ENCODE measurements at regions not wholly inside any gene's neighbourhood (a gene's known extent, or its start where the extent isn't known, plus 50 kb on each side); places are given as distances from the start of the nearest gene placed in this dataset.
"Not testable (repeated sequence)": the region's sequence is repeated elsewhere in the genome, so short reads cannot be mapped to it uniquely, and the experiment has no call there.

DNA sequence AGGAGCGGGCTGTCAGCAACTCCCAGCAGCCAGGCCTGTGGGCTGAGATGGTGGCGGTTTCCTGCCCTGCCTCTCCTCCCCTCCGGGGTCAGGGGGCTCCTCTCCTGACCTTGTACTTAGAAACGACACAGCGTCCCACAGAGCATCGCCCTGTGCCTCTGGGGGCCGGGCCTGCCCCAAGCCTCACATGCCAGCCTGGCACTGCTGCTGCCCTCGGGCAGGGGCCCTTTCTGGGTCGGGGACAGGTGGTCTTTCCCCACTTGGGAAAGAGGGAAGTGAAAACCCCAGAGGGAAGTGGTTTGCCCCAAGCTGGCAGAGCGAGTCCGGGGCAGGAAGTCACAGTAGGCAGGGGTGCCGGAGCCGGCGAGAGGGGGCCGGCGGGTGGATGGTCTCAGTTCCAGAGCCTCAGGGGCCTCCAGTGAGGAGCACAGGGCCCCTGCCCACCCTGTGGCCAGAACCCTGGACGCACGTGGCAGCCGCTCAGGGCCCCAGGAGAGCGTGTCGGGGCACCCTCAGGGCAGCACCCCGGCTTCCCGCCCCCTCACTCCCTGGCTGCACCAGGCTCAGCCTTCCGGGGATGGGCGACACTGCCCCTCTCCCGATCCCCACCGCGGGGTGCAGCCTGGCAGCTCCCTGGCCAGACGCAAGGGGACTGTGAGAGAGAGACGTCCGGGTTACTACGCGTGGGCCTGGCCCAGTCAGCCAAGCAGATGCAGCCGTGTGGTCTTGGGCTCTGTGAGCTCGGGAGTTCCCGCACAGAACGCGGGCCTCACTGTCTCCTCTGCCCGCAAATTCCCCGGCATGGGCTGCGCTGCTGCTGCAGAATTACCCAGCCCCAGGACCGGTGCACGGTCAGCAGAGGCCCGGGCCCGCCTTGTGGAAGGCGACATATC is 4382.9 kb upstream of the TPTE start:
- DNase-seq = not testable (repeated sequence)

- not testable (repeated sequence) for DNase-seq
These were observed 4382.1 kb upstream of the TPTE start for GRCh38 chr21:6139331-6139730.

- DNase-seq = not testable (repeated sequence)
These were observed 4381.5 kb upstream of the TPTE start for GRCh38 chr21:6139862-6140261.

DNA sequence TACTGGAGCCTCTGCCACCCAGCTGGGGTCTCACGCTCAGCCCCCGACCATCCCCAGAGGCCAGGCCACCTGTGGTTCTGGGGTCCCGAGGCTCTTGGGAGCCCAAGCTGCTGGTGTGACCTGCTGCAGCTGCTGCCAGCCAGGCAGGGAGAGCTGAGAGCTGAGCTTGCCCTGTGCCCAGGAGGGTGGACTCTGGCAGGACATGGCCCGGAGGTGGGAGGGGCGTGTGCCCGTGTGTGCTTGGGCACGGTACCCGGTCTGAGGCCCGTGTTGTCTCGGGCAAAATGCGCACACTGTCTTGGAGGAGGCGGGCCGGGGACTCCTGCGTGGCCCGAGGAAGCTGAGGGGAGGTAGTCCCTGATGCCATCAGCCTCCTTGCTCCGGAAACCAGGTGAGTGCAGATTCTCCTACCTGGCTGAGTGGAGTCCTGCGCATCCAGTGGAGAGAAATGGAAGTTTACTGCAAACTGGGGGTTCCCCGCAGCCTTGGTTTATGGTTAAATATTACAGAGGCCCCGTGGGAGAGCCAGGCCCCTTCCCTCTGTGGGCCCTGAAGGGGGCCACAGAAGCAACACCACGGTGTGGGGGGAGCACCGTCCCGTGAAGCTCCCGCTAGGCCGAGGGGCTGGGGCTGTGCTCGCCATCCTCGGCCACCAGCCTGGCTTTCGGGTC is 4380.8 kb upstream of the TPTE start:
- DNase-seq = not testable (repeated sequence)

- not testable (repeated sequence) for DNase-seq
These were observed 4380.3 kb upstream of the TPTE start for GRCh38 chr21:6141138-6141474.

GRCh38 chr21:6153154-6153553 is 4368.2 kb upstream of the TPTE start:
- DNase-seq = not testable (repeated sequence)

GRCh38 chr21:6154524-6155320 is 4366.7 kb upstream of the TPTE start:
- peak; percentile 8 for DNase-seq

GRCh38 chr21:6156712-6157389 is 4364.5 kb upstream of the TPTE start:
- DNase-seq = not testable (repeated sequence)

GRCh38 chr21:6157515-6157914 is 4363.9 kb upstream of the TPTE start:
- DNase-seq = not testable (repeated sequence)

DNA sequence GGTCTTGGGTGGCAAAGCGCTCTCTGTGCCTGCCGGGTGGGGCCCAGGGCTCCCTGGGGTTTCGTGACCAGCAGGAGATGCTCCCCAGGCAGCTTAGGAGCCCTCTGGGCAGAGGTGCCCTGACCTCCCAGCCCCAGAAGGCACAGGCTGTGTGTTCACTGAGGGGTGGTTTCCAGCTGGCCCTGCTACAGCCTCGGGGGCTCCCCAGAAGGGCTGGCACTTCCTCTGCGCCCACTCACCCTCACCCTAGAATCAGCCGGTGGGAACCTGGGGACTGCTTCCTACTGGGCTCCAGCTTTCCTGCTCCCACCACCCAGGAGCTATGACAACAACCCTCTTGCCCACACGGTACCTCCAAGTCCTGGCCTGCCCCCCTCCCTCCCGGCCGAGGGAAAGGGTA is 4363.2 kb upstream of the TPTE start:
- not testable (repeated sequence) for DNase-seq

Measured in CD4-positive, alpha-beta T cell treated with Interleukin-15 for 1 hour (primary cell).